Loucy (cell line): ENCODE measurements at regions not wholly inside any gene's neighbourhood (a gene's known extent, or its start where the extent isn't known, plus 50 kb on each side); places are given as distances from the start of the nearest gene placed in this dataset.

ENCODE experiments used
- CTCF ChIP-seq: fragments of 200-600 bp; sonication (generic); conservative IDR thresholded peaks from 2 replicates; pipeline ENCODE4 v1.5.1; 2014; ENCODE audit warnings: mild to moderate bottlenecking, antibody characterized with exemption, low read length
- EZH2phosphoT487 ChIP-seq: fragments of 200-600 bp; IDR thresholded peaks from 2 replicates; pipeline ENCODE4 v1.6.1; 2018; ENCODE audit warnings: antibody characterized with exemption, mild to moderate bottlenecking, moderate library complexity, borderline replicate concordance

GRCh38 chr11:80980227-80980626 is 1539.4 kb upstream of the TENM4 start:
- TF ChIP-seq CTCF (no peak), EZH2phosphoT487 (no peak)
